Kidney glomerular epithelial cell (primary cell): ENCODE measurements at regions not wholly inside any gene's neighbourhood (a gene's known extent, or its start where the extent isn't known, plus 50 kb on each side); places are given as distances from the start of the nearest gene placed in this dataset.

Experiments
- DNase-seq: peaks from one replicate; lab custom pipeline; 2025; lab: John Stamatoyannopoulos, UW

DNA sequence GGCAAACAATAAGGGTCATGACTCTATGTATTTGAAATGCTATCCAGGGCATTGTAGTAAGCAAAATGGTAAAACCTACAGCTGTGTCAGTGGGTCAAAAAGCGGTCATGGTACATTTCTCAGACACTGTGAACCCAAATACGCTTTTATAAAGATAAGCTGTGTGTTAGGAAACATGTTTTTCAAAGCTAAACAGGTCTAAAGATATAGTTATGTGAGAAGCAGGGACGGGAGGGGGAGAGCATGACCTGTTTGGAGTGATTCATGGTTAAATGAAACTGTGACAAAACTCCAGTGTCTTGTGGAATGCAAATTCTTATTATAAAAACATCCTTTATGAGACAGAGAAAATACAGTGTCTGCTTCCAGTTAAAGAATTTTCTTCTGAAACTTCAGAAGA is 205.4 kb upstream of the BMP2 start:
- peak; percentile 77 for DNase-seq

- no peak for DNase-seq
These were observed 206.5 kb upstream of the BMP2 start for GRCh38 chr20:6560978-6561377.

DNA sequence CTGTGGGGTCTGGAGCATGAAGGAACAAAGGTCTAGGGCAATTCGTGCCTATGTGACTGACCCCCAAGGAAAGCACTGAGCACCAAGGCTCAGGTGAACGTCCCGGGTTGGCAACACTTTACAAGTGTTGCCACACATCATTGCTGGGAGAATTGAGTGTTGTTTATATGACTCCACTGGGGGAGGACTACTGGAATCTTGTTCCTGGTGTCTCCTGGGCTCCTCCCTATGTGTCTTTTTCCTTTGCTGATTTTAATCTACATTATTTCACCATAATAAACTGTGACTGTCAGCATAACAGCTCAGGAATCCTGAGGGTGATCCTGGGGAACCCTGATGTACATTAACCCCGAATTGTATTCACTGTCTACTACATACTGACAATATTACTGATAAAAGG is 207.7 kb upstream of the BMP2 start:
- no peak for DNase-seq

- DNase-seq = no peak
These were observed 209.1 kb upstream of the BMP2 start for GRCh38 chr20:6558341-6558740.

DNA sequence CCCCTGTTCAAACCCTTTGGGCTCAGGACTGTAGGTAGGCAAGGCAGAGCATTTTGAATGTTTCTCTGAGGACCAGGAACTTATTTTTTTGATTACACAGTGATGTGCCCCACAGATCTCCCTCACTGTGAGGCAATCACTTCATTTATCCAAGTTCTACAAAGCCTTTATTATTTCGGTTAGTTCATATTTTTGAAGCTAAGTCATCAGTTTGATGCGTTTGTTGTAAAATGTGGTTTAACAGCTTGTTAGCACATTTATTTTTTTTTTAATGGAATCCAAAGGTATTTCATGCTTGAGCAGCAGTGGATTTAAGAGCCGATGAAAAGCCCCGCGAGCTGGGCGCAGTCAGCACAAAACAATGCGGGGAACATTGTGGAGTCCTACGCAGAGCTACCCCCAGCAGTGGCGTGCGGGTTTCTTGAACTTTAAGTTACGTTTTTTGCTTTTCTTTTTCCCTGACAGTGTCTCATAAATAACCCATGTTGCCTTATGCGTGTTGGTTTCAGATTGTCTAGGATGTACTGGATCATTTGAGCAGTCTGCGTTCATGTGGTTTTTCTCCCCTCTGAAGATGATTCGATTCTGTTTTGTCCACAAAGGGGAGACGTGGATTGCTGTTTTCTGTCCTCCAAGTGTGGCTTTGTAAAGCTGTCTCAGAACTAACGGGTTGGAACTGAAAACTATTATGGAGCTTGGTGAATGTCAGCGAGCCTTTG is 233.6 kb upstream of the BMP2 start:
- DNase-seq = peak; percentile 97

DNA sequence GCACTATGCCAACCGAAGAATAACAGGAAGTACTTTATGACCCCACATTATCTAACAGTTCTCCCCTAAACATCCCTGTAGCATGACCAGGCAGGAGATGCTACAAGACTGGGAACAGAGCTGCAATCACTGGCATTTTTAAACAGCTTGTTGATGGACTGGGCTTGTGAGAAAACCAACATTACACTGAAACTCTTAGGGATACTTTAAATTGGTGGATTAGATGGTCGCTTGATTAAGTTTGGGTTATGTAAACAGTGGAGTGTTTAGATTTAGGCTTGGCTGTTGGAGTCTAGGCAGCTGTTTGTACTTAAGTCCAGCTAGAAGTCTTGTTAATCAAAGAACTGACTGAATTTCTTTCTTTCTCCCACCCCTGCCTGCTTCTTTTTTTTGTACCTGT is 234.1 kb upstream of the BMP2 start:
- peak; percentile 90 for DNase-seq

DNA sequence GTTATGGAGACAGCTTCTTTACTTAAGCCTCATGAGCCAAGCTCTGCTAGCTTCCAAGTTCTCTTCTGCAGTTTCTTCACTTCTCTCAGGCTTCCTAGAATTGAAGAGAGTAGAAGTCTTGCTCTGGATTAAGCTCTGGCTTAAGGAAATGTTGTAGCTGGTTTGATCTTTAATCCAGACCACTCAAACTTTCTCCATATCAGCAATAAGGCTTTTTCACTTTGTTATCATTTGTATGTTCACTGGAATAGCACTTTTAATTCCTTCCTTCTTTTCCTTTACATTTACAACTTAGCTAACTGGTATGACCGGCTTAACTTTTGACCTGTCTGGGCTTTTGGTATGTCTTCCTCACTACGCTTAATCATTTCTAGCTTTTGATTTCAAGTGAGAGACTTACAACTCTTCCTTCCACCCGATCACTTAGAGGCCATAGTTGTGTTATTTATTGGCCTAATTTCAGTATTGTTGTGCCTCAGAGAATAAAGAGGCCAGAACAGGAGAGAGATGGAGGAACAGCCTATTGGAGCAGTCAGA is 236.6 kb upstream of the BMP2 start:
- DNase-seq = no peak

DNA sequence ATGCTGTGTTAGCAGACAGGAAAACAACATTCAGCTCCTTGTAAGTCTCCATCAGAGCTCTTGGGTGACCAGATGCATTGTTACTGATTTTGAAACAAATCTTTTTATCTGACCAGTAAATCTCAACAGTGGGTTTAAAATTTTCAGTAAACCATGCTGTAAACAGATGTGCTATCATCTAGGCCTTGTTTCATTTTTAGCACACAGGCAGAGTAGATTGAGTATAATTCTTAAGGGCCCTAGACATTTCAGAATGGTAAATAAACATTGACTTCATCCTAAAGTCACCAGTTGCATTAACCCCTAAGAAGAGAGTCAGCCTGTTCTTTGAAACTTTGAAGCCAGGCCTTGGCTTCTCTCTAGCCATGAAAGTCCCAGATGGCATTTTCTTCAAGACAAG is 237.2 kb upstream of the BMP2 start:
- no peak for DNase-seq

DNA sequence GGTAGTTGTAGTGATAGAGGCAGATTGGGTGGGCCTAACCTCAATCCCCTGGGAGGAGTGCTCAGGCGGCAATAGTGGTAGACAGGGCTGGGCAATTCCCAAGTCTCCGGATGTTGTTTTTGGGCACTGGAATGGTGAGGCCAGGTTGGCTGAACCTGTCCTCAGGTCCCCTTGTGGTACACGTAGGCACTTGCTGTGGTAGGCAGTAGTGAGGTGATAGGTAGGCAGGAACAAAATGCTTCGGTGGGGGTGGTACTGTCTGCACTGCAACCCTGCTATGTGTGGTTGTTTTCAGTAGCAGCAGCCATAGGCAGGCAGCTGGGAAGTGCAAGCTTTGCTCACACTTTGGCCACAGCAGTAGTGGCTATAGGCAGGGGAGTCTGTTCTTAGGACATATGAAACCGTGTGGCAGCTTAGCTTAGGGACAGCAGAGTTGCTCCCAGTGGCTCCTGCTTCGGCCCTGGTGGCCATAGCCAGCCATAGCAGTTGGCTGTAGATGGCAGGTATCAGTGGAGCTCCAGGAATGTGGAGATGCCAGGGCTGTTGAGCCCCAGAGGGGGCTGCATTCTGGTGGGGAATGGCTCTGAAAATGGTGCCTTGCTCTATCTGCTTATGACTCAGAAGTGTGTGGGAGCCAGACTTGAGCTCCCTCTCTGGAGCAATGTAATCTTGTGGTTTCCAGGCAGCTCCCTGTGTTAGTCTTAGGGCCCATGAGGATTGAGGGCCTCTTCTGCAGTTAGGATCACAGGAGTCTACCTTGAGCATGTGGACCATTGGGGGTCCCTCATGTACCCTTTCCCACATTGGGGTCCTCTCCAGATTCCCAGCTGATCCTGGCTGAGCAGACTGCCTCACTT is 241.8 kb upstream of the BMP2 start:
- no peak for DNase-seq

- DNase-seq = no peak
These were observed 243.2 kb upstream of the BMP2 start for GRCh38 chr20:6524305-6524704.

DNA sequence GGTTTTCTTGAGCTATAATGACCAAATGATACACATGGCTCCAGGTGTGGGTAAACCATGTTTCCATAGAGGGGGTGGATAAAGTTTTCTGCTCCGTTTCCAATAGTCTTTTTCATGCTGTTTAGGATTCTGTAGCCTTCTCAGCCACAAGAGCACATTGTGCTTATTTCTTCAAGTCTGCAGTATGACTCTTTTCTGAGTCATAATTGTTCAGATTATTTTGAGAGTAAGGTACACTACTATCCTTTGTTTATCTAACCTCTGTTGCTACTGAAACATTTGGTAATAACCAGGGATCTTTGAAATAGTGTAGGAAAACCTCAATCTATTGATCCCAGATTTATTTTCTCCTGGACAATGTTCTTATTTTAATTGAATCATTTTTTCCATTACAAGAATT is 247.9 kb upstream of the BMP2 start:
- DNase-seq = peak; percentile 91

GRCh38 chr20:6515261-6515660 is 252.2 kb upstream of the BMP2 start:
- DNase-seq = no peak

DNA sequence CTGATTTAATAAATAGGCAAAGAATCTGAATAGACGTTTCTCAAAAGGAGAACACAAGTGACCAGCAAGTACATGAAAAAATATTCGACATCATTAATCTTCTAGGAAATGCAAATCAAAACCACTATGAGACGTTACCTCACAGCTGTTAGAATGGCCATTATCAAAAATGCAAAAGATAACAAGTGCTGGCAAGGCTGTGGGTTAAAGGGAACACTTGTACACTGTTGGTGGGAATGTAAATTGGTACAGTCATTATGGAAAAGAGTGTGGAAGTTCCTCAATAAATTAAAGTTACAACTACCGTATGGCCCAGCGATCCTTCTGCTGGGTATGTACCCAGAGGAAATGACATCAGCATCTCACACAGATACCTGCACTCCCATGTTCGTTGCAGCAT is 253.9 kb upstream of the BMP2 start:
- no peak for DNase-seq

- DNase-seq = no peak
These were observed 258.1 kb upstream of the BMP2 start for GRCh38 chr20:6509374-6509773.

GRCh38 chr20:6506906-6507305 is 260.6 kb upstream of the BMP2 start:
- peak; percentile 27 for DNase-seq

DNA sequence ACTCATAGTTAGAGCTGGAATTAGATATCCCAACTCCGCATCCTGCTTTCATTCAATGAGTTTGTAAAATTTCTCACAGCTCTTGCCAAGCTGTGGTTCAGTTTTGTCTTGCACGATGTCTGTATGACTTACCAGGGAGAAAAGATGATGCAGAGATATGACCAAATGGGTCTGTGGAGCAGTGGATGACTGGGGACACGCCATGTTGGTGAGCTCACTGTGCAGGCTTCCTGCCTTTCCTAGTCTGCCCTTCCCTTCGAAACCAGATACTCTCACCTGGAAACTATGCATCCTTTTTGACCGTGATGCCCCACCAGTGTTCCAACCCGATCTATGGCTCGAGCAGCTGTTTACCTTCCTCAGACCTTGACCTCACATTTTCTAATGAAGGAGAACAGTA is 262.7 kb upstream of the BMP2 start:
- no peak for DNase-seq

- DNase-seq = no peak
These were observed 263.3 kb upstream of the BMP2 start for GRCh38 chr20:6504179-6504578.

- DNase-seq = peak; percentile 21
These were observed 264.5 kb upstream of the BMP2 start for GRCh38 chr20:6502999-6503398.

- no peak for DNase-seq
These were observed 265.3 kb upstream of the BMP2 start for GRCh38 chr20:6502219-6502618.

DNA sequence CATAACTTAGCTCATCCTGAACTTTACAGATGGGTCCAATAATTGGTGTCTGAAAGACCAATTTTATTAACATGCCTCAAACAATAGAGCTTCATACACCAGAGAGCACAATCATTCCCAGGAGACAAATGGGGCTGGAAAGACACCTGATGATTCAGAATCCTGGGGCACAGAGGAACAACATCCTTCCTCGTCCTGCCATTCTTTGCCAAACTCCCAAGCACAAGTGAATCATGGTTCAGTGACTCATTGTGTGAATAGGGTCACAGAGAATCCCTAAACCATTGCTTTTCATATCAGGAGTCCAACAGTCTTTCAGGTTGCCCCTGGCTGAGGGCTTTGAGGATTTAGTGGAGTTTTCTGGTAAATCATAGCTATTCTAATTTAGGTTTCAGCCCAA is 266.4 kb upstream of the BMP2 start:
- DNase-seq = peak; percentile 95

DNA sequence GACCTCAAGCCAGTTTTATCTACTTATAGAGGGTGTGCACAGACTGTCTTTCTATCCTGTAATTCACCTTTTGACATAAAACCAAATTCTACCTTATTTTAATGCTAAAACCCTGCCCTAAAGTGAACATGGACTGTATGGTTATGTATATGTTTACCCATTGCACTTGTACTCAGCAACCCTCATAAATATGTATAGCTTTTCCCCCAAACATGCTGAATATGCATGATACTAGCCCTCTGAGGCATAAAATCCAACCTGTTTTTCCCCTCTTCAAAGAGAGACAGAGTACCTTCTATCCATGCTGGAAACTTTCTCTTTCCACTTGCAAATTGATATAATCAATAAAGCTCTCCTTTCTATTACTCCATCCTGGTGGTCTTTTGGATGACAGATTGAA is 267.9 kb upstream of the BMP2 start:
- no peak for DNase-seq

DNA sequence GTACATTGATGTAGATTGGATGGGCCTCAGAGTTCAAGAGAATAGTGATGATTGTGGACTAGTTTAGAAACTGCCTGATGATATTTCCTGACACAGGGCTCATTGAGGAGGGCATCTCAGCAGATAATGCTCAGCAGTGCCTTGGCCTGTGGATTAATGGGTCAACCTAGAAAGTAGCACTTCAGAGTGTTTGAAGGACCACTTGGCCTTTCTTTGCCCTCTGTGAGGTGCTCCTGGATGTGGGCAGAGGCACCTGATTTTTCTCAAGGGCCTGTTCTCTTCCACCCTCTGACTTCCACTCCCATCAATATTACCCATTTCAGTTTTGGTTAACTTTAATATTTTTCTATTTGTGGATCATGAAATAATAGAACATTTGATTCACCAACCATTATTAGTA is 270.6 kb upstream of the BMP2 start:
- no peak for DNase-seq

DNA sequence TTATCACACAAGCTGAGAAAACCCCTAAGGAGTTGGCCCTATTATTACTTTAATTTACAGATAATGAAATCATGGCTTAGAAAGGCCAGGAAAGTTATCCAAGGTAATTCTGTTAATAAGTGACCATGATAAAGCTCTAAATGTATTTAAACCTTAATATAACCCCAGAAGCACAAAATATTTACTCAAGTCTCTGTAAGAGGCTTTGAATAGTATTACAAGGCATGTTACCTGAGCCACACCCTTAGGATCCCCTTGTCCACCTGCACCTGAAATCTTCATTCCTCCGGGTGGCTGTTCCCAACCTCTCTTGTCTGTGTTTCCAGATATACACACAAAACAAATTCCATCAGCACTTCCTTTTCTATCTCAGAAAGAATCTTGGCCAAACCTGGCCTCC is 271.6 kb upstream of the BMP2 start:
- no peak for DNase-seq
